ENCODE measurements at regions not wholly inside any gene's neighbourhood (a gene's known extent, or its start where the extent isn't known, plus 50 kb on each side); places are given as distances from the start of the nearest gene placed in this dataset.

- Histone ChIP-seq H4K20me1 (no peaks in the 10 kb centered on the region), H3K9me3 (replicated peaks in 1 of 11) (no peaks in the 10 kb centered on the region), H3K36me3 (no peaks in the 10 kb centered on the region), H3K4me3 (no peak overlapping the region), H3K4me2 (no peak overlapping the region), H3K9ac (no peak overlapping the region), H3K4me1 (peaks cover 0 to 3% (median 0%) of the 10 kb centered on the region in 10 experiments; a peak in 2 of 20 replicates), H3K27ac (no peak overlapping the region), H3K27me3 (no peaks in the 10 kb centered on the region)
- no peak for TF ChIP-seq Cebpa-rat (IDR thresholded peaks at IDR 0.05)
Measured at GRCh38 chr7:45971171-45971570, 50.1 kb upstream of the IGFBP3 start.
